Spleen (tissue), 7 donors: ENCODE measurements at regions not wholly inside any gene's neighbourhood (a gene's known extent, or its start where the extent isn't known, plus 50 kb on each side); places are given as distances from the start of the nearest gene placed in this dataset.

Experiments
- CTCF ChIP-seq, 11 experiments: fragments of 200-600 bp in 7 of 11; fragments of 450-650 bp in 4 of 11; sonication (generic) in 4 of 11; IDR thresholded peaks in 8 of 11; conservative IDR thresholded peaks in 3 of 11; 1 replicate in 7 of 11; 2 replicates in 4 of 11; pipeline versions ENCODE4 v1.4.0 to v1.8.0; 2016 to 2021; ENCODE audit warnings: antibody characterized with exemption in 11 of 11, inconsistent platforms in 4 of 11, mild to moderate bottlenecking in 1 of 11
- POLR2A ChIP-seq, 3 donors: fragments of 450-650 bp; IDR thresholded peaks; one replicate each; pipeline ENCODE4 v1.5.1; 2017; ENCODE audit warnings: antibody characterized with exemption in 3 of 3, mild to moderate bottlenecking in 1 of 3
- donor health status: DM: no; HTN: no; CAD: no; lungs with moderate emphysema.
- donor health status: DM: no; HTN: no; CAD: no.
- donor health status: DM: no; HTN: no; CAD: no.

- no peak for TF ChIP-seq CTCF (IDR thresholded peaks at IDR 0.05 in 8 of 11, conservative IDR thresholded peaks at IDR 0.05 in 3 of 11)
- TF ChIP-seq POLR2A (IDR thresholded peaks at IDR 0.05): no peak
Measured at GRCh38 chr14:104248203-104249055, 110.0 kb downstream of the KIF26A start.
